Esophagus muscularis mucosa (tissue), 4 donors: ENCODE measurements at regions not wholly inside any gene's neighbourhood (a gene's known extent, or its start where the extent isn't known, plus 50 kb on each side); places are given as distances from the start of the nearest gene placed in this dataset.

Experiments used
- DNase-seq: peaks from one replicate; pipeline ENCODE4 v3.0.0-alpha.2; 2017; ENCODE audit errors: extremely low spot score
- H3K27ac ChIP-seq, 4 donors: fragments of 200-600 bp; sonication (generic); replicated peaks in 1 of 4; 1 replicate in 3 of 4; 2 replicates in 1 of 4; pipeline ENCODE4 v1.5.1; 2016 to 2019; ENCODE audit warnings: mild to moderate bottlenecking in 1 of 4
- H3K27me3 ChIP-seq, 4 donors: fragments of 200-600 bp; sonication (generic); one replicate each; pipeline versions ENCODE4 v1.5.1 to v1.6.0; 2016 to 2019
- H3K36me3 ChIP-seq, 4 donors: fragments of 200-600 bp; sonication (generic); one replicate each; pipeline ENCODE4 v1.5.1; 2016 to 2019
- H3K4me1 ChIP-seq, 4 donors: fragments of 200-600 bp; sonication (generic); one replicate each; pipeline ENCODE4 v1.5.1; 2016 to 2019
- H3K4me3 ChIP-seq, 4 donors: fragments of 200-600 bp; sonication (generic); 1 replicate in 2 of 4; 2 replicates in 2 of 4; pipeline ENCODE4 v1.5.1; 2016 to 2019; ENCODE audit warnings: mild to moderate bottlenecking in 4 of 4, moderate library complexity in 1 of 4
- H3K9me3 ChIP-seq, 4 donors: fragments of 200-600 bp; sonication (generic); 1 replicate in 3 of 4; 2 replicates in 1 of 4; pipeline ENCODE4 v1.5.1; 2016 to 2019
- CTCF ChIP-seq, 3 experiments: fragments of 200-600 bp in 2 of 3; fragments of 450-650 bp in 1 of 3; sonication (generic) in 2 of 3; IDR thresholded peaks; one replicate each; pipeline ENCODE4 v1.5.1; 2017 to 2019; ENCODE audit warnings: antibody characterized with exemption in 3 of 3, mild to moderate bottlenecking in 2 of 3, moderate library complexity in 1 of 3
- EP300 ChIP-seq: sonication (generic); formaldehyde crosslinking; IDR thresholded peaks from one replicate; pipeline ENCODE4 v1.6.1; 2017; ENCODE audit warnings: antibody characterized with exemption
- POLR2A ChIP-seq: fragments of 450-650 bp; IDR thresholded peaks from one replicate; pipeline ENCODE4 v1.6.1; 2017; ENCODE audit warnings: antibody characterized with exemption, moderate library complexity, mild to moderate bottlenecking, low read depth
- POLR2AphosphoS5 ChIP-seq, 2 donors: sonication (generic); formaldehyde crosslinking; IDR thresholded peaks; one replicate each; pipeline ENCODE4 v1.6.1; 2017; ENCODE audit warnings: antibody characterized with exemption in 2 of 2
- WGBS: methylation state at CpG from one replicate; pipeline ENCODE4 v1.1.5; 2018; 5-methylcytosine and 5-hydroxymethylcytosine counted together
- intact Hi-C: fragments of 100-400 bp; cut with DNase I; formaldehyde crosslinking; loops from one replicate; pipeline ENCODE4 v1.15.1; 2023

- H3K9me3 ChIP-seq: no peaks in the 10 kb centered on the region
These were observed 135.5 kb upstream of the PZP start for GRCh38 chr12:9343731-9344130.

GRCh38 chr12:9342614-9343353 is 134.6 kb upstream of the PZP start:
- peaks cover 0 to 4% (median 0%) of the 10 kb centered on the region in 4 donors for H3K4me1 ChIP-seq
- intact Hi-C loops: no loop called here
- H3K4me3 ChIP-seq: no peak overlapping the region
- no peak overlapping the region for H3K27ac ChIP-seq
- no peaks in the 10 kb centered on the region for H3K9me3 ChIP-seq
- H3K27me3 ChIP-seq: no peaks in the 10 kb centered on the region
- 96% methylated on average over 3 of the region's 3 CpGs for WGBS
- DNase-seq: no peak
- TF ChIP-seq POLR2A (no peak), CTCF (IDR thresholded peaks at IDR 0.05) (no peak)
- H3K36me3 ChIP-seq: no peaks in the 10 kb centered on the region

More at GRCh38 chr12:9343731-9344130, 135.5 kb upstream of the PZP start:
- H3K27ac ChIP-seq: no peak overlapping the region
- TF ChIP-seq CTCF (IDR thresholded peaks at IDR 0.05) (no peak), POLR2A (no peak), EP300 (no peak), POLR2AphosphoS5 (IDR thresholded peaks at IDR 0.05) (no peak)
- no peaks in the 10 kb centered on the region for H3K27me3 ChIP-seq
- H3K36me3 ChIP-seq: no peaks in the 10 kb centered on the region
- H3K4me1 ChIP-seq: peaks cover 0 to 4% (median 0%) of the 10 kb centered on the region in 4 donors
- H3K4me3 ChIP-seq: no peak overlapping the region
- intact Hi-C loops: no loop called here
- no peak for DNase-seq
- 64% methylated on average over 3 of the region's 3 CpGs for WGBS

GRCh38 chr12:9341260-9341585 is 133.0 kb upstream of the PZP start:
- WGBS: 89% methylated on average over 2 of the region's 2 CpGs
- DNase-seq: no peak
- Histone ChIP-seq H3K36me3 (no peaks in the 10 kb centered on the region), H3K9me3 (peaks cover 0 to under 1% (median 0%) of the 10 kb centered on the region in 4 donors), H3K27me3 (no peaks in the 10 kb centered on the region), H3K27ac (no peak overlapping the region), H3K4me1 (peaks cover 0 to 4% (median 0%) of the 10 kb centered on the region in 4 donors), H3K4me3 (no peak overlapping the region)
- TF ChIP-seq POLR2A: no peak
- no peak for TF ChIP-seq CTCF (IDR thresholded peaks at IDR 0.05)
- TF ChIP-seq POLR2AphosphoS5 (IDR thresholded peaks at IDR 0.05): no peak
- no peak for TF ChIP-seq EP300
- intact Hi-C loops: no loop called here

GRCh38 chr12:9340422-9341259 is 132.4 kb upstream of the PZP start:
- intact Hi-C loops: no loop called here
- H3K9me3 ChIP-seq: peaks cover 0 to 5% (median 2%) of the 10 kb centered on the region in 4 donors
- H3K27ac ChIP-seq: no peak overlapping the region
- no peaks in the 10 kb centered on the region for H3K27me3 ChIP-seq
- no peak for TF ChIP-seq POLR2AphosphoS5 (IDR thresholded peaks at IDR 0.05)
- no peak for TF ChIP-seq CTCF (IDR thresholded peaks at IDR 0.05)
- no peak for TF ChIP-seq EP300
- TF ChIP-seq POLR2A: no peak
- DNase-seq: no peak
- 65% methylated on average over 8 of the region's 8 CpGs for WGBS
- no peak overlapping the region for H3K4me3 ChIP-seq
- H3K36me3 ChIP-seq: no peaks in the 10 kb centered on the region
- peaks cover 0 to 4% (median 0%) of the 10 kb centered on the region in 4 donors for H3K4me1 ChIP-seq
